GM19023 (cell line): ENCODE measurements at regions not wholly inside any gene's neighbourhood (a gene's known extent, or its start where the extent isn't known, plus 50 kb on each side); places are given as distances from the start of the nearest gene placed in this dataset.

Source experiments
- ATAC-seq: cut with Tn5 transposase; IDR thresholded peaks from one replicate; pipeline ENCODE4 v1.9.1; 2021; ENCODE audit warnings: mild to moderate bottlenecking, moderate library complexity; ENCODE audit not compliant: unreplicated experiment

- no peak for ATAC-seq
Observed at GRCh38 chr17:77746393-77746792, 212.1 kb upstream of the TNRC6C start.

DNA sequence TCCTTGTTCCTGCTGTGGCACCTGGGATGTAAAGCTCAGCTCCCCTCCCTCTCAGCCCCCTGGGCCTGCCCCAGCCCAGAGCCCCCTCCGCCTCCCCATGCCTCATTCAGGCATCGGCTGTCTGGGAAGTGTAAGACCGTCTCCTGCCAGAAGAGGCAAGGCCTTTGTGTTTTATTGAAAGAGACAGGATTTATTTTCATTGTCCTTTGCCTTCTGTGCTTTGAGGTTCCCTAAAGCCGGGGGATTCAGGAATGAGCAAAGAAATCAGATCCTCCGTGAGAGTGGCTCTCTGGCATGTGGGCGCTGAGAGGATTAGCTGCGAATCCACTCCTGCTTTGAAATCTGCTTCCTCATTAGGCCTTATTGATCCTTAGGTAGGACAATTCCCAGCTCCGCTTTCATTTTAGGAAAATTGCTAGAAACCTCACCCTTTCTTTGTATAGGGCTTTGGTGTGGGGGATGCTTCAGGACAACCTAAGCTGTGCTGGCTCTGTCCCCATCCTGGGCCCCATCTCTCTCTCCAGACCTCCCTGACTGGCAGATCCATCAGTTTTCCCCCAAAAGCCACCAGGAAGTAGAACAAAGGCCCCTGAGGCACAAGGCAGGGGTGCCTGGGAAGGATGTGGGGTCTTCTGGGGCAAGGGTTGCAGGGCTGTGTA lies 211.5 kb upstream of the TNRC6C start:
- ATAC-seq = no peak

DNA sequence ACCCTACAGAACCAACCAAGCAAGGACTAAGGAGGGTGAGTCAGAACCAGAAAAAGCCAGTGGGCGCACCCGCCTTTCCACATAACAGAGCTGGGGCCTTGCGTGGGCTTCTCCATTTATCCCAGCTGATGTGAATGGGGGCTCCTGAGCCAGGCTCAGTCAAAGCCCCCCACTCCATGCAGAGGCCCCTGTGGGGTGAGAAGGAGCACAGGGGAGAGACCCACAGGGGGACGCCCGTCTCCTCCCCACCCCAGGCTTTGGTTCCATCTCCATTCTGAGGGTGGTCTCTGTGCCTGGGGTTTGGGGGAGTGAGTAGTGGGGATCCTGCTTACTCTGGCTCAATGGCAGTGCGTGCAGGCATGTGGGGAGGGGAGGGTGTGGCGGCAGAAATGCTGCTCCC lies 210.1 kb upstream of the TNRC6C start:
- no peak for ATAC-seq

DNA sequence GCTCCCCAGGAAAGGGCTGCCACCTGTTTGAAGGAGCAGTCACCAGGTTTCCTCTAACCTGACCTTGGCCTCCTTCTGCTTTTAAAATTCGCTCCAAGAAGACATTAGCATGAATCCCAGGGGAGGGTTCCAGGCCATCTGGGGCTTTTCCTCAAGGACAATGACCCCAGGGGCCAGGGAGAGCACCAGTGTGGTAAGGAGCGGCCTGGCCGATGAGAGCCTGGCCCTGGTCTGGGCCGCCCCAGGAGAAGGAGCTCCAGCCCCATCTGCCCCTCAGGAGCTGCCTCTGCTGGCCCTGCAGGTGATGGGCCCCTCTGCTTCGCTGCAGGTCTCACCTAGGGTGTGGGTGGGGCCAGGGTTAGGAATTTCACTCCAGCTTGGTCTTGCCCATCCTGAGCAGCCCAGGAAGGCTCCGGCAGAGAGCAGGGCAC lies 209.2 kb upstream of the TNRC6C start:
- no peak for ATAC-seq

GRCh38 chr17:77749989-77750388 lies 208.5 kb upstream of the TNRC6C start:
- ATAC-seq = no peak

DNA sequence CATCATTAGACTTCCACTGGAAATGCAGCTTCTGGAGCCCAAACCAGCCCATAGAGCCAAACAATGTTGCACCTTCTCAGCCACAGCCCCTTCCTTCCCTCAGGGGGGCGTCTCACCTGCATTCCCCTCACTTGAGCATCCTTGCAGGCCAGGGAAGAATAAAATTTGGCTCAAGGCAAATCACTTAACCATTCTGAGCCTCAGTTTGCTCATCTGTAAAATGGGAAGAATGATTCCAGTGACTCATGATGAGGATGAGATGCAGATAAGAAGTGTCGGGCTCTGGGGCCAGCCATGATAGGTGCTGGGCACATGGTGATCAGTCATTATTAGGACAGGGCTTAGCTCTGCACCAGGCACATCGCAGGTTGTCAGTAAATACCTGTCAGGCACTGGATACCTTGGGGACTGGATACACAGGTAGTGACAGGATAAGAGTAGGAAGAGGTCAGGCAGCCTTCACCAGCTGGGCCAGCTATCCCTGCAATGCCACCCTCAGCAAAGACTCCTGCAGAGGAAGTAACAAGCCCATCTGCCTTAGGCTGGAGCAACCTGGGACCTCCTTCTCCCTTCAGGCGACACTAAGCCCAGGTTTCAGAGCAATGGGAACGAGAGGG lies 208.0 kb upstream of the TNRC6C start:
- ATAC-seq = no peak

- no peak for ATAC-seq
Observed at GRCh38 chr17:77753246-77753645, 205.3 kb upstream of the TNRC6C start.

- ATAC-seq = no peak
Observed at GRCh38 chr17:77753691-77754245, 204.7 kb upstream of the TNRC6C start.

DNA sequence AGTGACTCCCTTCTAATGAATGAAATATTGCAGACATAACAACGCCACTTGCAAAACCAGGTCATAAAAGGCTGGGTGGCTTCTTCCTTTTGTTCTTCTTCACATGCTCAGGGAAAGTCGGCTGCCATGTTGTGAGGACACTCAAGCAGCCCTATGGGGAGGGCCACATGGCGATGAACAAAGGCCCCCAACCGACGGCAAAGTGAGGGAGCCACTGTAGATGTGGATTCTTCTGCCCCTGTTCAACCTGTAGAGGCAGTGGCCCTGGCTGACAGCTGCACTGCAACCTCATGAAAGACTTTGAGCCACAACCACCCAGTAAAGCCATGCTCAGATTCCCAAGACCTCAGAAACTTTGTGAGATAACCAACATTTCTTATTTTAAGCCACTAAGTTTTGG lies 203.5 kb upstream of the TNRC6C start:
- no peak for ATAC-seq

DNA sequence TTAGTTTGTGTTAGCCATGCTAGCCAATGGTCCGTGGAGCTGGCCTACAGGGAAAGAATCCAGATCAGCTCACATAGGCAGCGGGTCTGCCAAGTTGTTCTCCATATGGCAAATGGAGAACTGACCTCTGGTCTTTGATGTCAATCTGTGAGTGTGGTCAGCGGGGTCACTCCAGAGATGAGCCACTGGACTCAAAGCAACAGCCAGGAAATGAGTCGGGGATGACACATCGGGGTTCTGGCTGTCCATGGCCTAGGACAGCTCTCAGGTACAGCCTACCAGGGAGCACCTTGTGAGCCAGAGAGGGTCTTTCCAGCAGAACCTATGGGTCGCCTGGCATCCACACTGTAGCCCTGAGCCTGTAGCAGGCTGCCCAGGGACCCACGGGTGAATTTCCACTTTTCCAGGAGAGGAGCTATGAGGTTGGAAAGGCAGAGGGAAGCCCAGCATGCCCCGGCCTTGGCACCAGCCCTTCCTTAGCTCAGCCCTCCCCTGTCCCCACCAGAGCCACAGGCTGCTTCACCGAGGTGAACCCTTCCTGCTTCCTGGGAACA lies 203.0 kb upstream of the TNRC6C start:
- ATAC-seq = no peak

DNA sequence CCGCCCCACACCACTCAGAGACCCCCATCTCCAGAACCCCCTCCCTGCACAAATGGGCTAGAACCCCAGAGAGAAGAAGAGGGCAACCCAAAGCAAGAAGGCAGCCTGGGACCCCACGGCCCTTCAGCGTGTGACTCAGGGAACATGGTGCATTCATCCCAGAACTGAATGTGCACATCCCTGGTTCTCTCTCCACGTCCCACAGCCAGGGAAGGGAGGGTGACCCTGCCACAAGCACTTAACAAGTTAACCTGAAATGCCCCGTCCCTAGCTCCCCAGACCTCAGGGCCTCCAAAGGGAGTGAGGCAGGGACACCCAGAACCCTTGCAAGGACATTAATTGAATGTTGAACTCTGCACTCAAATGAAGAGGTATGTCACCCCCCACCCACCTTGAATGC lies 202.5 kb upstream of the TNRC6C start:
- no peak for ATAC-seq

- ATAC-seq = no peak
Observed at GRCh38 chr17:77756846-77757560, 201.5 kb upstream of the TNRC6C start.

GRCh38 chr17:77757561-77757898 lies 201.0 kb upstream of the TNRC6C start:
- ATAC-seq = no peak

DNA sequence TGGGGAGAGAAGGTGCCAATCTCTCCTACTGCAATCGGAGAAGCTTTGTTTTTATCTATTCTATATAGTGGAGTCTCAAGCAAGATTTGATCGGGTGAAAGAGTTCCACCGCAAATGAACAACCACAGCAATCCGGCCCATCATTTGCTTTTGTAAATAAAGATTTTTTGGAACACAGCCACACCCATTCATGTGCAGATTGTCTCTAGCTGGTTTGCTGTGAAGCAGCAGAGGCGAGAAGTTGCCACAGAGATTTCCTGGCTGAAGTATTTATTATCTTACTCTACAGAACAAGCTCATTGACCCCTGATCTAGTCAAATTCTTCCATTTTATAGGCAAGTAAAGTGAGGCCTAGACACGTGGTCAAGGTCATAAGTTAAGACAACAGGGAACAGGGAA lies 195.5 kb upstream of the TNRC6C start:
- ATAC-seq = no peak

DNA sequence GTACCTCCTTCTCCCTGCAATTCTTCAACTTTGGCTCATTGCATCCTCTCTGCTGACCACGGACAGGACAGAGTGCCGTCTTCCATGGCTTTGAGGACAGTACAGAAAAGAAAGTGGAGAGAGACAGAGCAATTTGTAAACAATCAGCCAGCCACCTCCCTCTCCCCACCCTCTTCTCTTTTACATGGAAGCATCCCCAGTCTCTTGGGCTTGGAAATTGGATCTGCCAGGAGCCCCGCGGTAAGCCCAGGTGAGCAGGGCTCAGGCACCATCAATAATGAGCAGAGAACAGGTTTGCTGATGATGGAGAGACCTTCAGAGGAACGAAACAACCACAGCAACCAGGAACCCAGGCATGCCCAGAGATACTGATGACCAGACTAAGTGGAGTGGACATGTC lies 194.9 kb upstream of the TNRC6C start:
- no peak for ATAC-seq

DNA sequence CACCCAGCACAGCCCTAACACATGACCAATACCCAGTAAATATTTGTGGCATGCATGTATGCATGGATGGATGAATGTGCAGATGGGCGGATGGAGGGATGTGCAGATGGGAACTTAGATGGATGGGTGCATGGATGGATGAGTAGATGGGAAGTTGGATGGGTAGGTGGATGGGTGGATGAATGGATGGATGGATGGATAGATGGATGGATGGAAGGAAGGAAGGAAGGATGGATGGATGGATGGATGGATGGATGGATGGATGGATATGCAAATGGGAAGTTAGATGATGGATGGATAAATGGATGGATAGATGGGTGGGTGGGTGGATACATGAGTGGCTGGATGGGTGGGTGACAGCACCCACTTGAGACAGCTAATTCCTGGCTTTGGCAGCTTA lies 193.2 kb upstream of the TNRC6C start:
- ATAC-seq = no peak

DNA sequence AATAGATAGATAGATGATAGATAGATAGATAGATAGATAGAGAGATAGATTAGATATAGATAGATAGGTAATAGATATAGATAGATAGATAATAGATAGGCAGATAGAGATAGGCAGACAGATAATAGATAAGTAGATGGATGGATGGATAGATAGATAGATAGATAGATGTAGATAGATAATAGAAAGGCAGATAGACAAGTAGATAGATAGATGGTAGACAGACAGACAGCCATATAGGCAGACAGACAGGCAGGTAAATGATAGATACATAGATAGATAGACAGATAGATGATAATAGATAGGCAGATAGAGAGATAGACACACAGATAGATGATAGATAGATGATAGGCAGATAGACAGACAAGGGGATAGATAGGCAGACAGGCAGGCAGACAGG lies 191.4 kb upstream of the TNRC6C start:
- no peak for ATAC-seq

GRCh38 chr17:77768248-77768852 lies 190.2 kb upstream of the TNRC6C start:
- no peak for ATAC-seq

GRCh38 chr17:77769215-77769614 lies 189.3 kb upstream of the TNRC6C start:
- ATAC-seq = no peak

GRCh38 chr17:77769762-77770161 lies 188.7 kb upstream of the TNRC6C start:
- no peak for ATAC-seq

GRCh38 chr17:77770331-77771105 lies 188.0 kb upstream of the TNRC6C start:
- ATAC-seq = no peak
